ENCODE measurements at regions not wholly inside any gene's neighbourhood (a gene's known extent, or its start where the extent isn't known, plus 50 kb on each side); places are given as distances from the start of the nearest gene placed in this dataset.

DNA sequence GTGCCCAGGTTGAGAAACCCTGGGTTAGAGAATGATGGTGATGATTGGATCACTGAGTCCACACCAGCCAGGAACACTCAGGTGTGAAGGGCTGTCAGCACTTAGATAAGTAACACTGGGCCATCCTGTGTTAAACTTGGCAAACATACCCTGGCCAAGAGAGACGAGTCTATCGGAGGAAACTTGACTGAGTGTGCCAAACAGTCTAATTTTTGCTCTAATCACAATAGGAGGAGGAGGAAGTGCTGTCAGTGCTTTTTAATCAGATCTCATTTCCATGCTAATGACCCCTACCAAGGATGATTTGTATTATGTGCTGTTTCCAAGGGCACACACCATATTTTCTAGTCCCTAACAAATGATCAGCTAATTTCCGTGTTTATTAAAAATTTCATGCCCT lies 63.8 kb upstream of the SEC11C start:
- H2BK120ac ChIP-seq (replicated peaks; ENCODE audit: low read depth, low read length): no peak overlapping the region
- CTCF ChIA-PET (ENCODE audit: partially characterized antibody): interaction anchor here (0.6 to 2.5 kb wide), 3 partner anchors 19 to 611 kb away, joined by 3 to 13 read pairs (median 3); no protein-coding TSS in a partner anchor
- H3K4me2 ChIP-seq (ENCODE audit: insufficient read depth in 1 of 2, low read depth in 2 of 2, low read length in 2 of 2): no peak overlapping the region
- no peak overlapping the region for H4K5ac ChIP-seq (ENCODE audit: insufficient read length, low read depth, low read length)
- POLR2A ChIA-PET (ENCODE audit: partially characterized antibody): no interaction called here
- no peak overlapping the region for H4K91ac ChIP-seq (replicated peaks; ENCODE audit: insufficient read length, low read length)
- no peaks in the 10 kb centered on the region for H3K79me1 ChIP-seq (ENCODE audit: low read depth, low read length)
- H3K36me3 ChIP-seq (ENCODE audit: control insufficient read depth in 2 of 4, insufficient read depth in 4 of 4, low read length in 3 of 4): no peaks in the 10 kb centered on the region
- H3K56ac ChIP-seq (replicated peaks; ENCODE audit: insufficient read length, low read depth, low read length): no peak overlapping the region
- H3K23ac ChIP-seq (ENCODE audit: insufficient read length): no peak overlapping the region
- H3K27ac ChIP-seq (ENCODE audit: low read depth, low read length): no peak overlapping the region
- no peaks in the 10 kb centered on the region for H3K9me3 ChIP-seq (ENCODE audit: insufficient read depth in 2 of 2, low read depth in 1 of 2, low read length in 1 of 2)
- DNase-seq (ENCODE audit: low read depth in 1 of 2, low spot score in 2 of 2): no peak
- 84% methylated on average over 3 of the region's 3 CpGs; no CpG with 5 or more reads in 1 of the 2 experiments for WGBS, 2 experiments (ENCODE audit: extremely low coverage in 1 of 2, insufficient coverage in 1 of 2, insufficient read length in 1 of 2, insufficient replicate concordance in 2 of 2, low coverage in 1 of 2, low lambda C conversion rate in 2 of 2, missing lambda C conversion rate in 1 of 2)
- H2AK5ac ChIP-seq (ENCODE audit: low read depth, low read length): no peak overlapping the region
- no peak overlapping the region for H2BK5ac ChIP-seq (ENCODE audit: low read depth, low read length)
- no peak overlapping the region for H2BK20ac ChIP-seq (ENCODE audit: low read length)
- no peak overlapping the region for H3K18ac ChIP-seq (ENCODE audit: extremely low read depth, low read length)
- no peak overlapping the region for H3K14ac ChIP-seq (ENCODE audit: insufficient read length)
- H2BK12ac ChIP-seq (ENCODE audit: low read depth, low read length): no peak overlapping the region
- no peak overlapping the region for H2AFZ ChIP-seq (ENCODE audit: low read length)
- H3K9ac ChIP-seq (replicated peaks in 1 of 4; ENCODE audit: extremely low read depth in 1 of 4, low read depth in 3 of 4, low read length in 3 of 4): no peak overlapping the region
- H4K8ac ChIP-seq (ENCODE audit: extremely low read depth, insufficient read depth, low read length): no peak overlapping the region
- no peaks in the 10 kb centered on the region for H3K4me1 ChIP-seq (replicated peaks in 1 of 4; ENCODE audit: control insufficient read depth in 3 of 4, insufficient read depth in 4 of 4, low read length in 3 of 4)
- no peak overlapping the region for H2BK15ac ChIP-seq (ENCODE audit: low read length)
- H3K27me3 ChIP-seq (replicated peaks in 1 of 4; ENCODE audit: control insufficient read depth in 3 of 4, extremely low read depth in 1 of 4, insufficient read depth in 3 of 4, low read length in 3 of 4): peaks cover 0 to 4% (median 0%) of the 10 kb centered on the region in 4 experiments; a peak in 1 of 7 replicates
- FAIRE-seq: no peak
- no peaks in the 10 kb centered on the region for H3K23me2 ChIP-seq (ENCODE audit: low read depth, low read length)
- H3K4ac ChIP-seq (replicated peaks; ENCODE audit: insufficient read length, low read depth, low read length): no peak overlapping the region
- no peak overlapping the region for H3K4me3 ChIP-seq (ENCODE audit: extremely low read depth in 1 of 4, insufficient read depth in 2 of 4, low read depth in 3 of 4, low read length in 4 of 4)
- no peaks in the 10 kb centered on the region for H3K79me2 ChIP-seq (ENCODE audit: control insufficient read depth in 1 of 2, insufficient read depth in 2 of 2, low read length in 2 of 2)
- no peak for TF ChIP-seq TAF1 (IDR thresholded peaks at IDR 0.05; ENCODE audit: low read depth, low read length)
- TF ChIP-seq EZH2 (IDR thresholded peaks at IDR 0.05; ENCODE audit: low read depth, low read length, severe bottlenecking): no peak
- TF ChIP-seq CEBPB (IDR thresholded peaks at IDR 0.05; ENCODE audit: low read depth, low read length): no peak
- no peak for TF ChIP-seq RAD21 (IDR thresholded peaks at IDR 0.05 in 1 of 2, conservative IDR thresholded peaks at IDR 0.05 in 1 of 2; ENCODE audit: low read depth in 2 of 2, low read length in 2 of 2)
- H4K20me1 ChIP-seq (replicated peaks in 1 of 2; ENCODE audit: control insufficient read depth in 1 of 2, insufficient read depth in 2 of 2, low read length in 2 of 2): no peaks in the 10 kb centered on the region
